Keratinocyte (primary cell): ENCODE measurements at regions not wholly inside any gene's neighbourhood (a gene's known extent, or its start where the extent isn't known, plus 50 kb on each side); places are given as distances from the start of the nearest gene placed in this dataset.
"Not testable (repeated sequence)": the region's sequence is repeated elsewhere in the genome, so short reads cannot be mapped to it uniquely, and the experiment has no call there.

Source experiments
- DNase-seq: peaks from one replicate; pipeline ENCODE4 v3.0.0-alpha.2; 2011; ENCODE audit warnings: low read depth, missing footprints, low spot score
- FAIRE-seq: peaks from 2 replicates; lab custom pipeline; 2011; peaks lifted over from hg19 to GRCh38; lab: Jason Lieb, UNC
- H2AFZ ChIP-seq: 2 replicates; pipeline ENCODE4 v1.6.0; 2012; ENCODE audit warnings: low read length, control low read depth, inconsistent platforms; ENCODE audit not compliant: control insufficient read depth
- H3K27ac ChIP-seq: 2 replicates; pipeline ENCODE4 v1.5.1; 2011; ENCODE audit warnings: low read length; ENCODE audit not compliant: control insufficient read depth, insufficient read depth
- H3K27me3 ChIP-seq: 3 replicates; pipeline ENCODE4 v1.6.0; 2011; ENCODE audit warnings: low read length; ENCODE audit not compliant: control insufficient read depth, insufficient read depth; ENCODE audit errors: extremely low read depth
- H3K36me3 ChIP-seq, 2 experiments: 2 replicates in 1 of 2; 3 replicates in 1 of 2; pipeline ENCODE4 v1.5.1; 2011; ENCODE audit warnings: low read length in 2 of 2, mild to moderate bottlenecking in 1 of 2; ENCODE audit not compliant: control insufficient read depth in 2 of 2, insufficient read depth in 2 of 2; ENCODE audit errors: extremely low read depth in 1 of 2
- H3K4me1 ChIP-seq: 3 replicates; pipeline ENCODE4 v1.5.1; 2011; ENCODE audit warnings: low read length; ENCODE audit not compliant: control insufficient read depth, insufficient read depth; ENCODE audit errors: extremely low read depth
- H3K4me2 ChIP-seq: 3 replicates; pipeline ENCODE4 v1.6.0; 2011; ENCODE audit warnings: low read depth, low read length; ENCODE audit not compliant: control insufficient read depth, insufficient read depth; ENCODE audit errors: extremely low read depth
- H3K4me3 ChIP-seq, 3 experiments: fragments of 200-600 bp in 1 of 3; sonication (generic) in 1 of 3; 2 replicates in 2 of 3; 3 replicates in 1 of 3; pipeline ENCODE4 v1.5.1; 2011 to 2016; ENCODE audit warnings: low read length in 3 of 3, mild to moderate bottlenecking in 3 of 3, control low read depth in 2 of 3, inconsistent platforms in 1 of 3, low read depth in 1 of 3, mixed read lengths in 1 of 3, mixed run types in 1 of 3, moderate library complexity in 1 of 3; ENCODE audit not compliant: control insufficient read depth in 2 of 3, insufficient read depth in 2 of 3; ENCODE audit errors: extremely low read depth in 1 of 3
- H3K79me2 ChIP-seq: 2 replicates; pipeline ENCODE4 v1.6.0; 2012; ENCODE audit warnings: low read length; ENCODE audit not compliant: control insufficient read depth, insufficient read depth
- H3K9ac ChIP-seq: 3 replicates; pipeline ENCODE4 v1.6.0; 2011; ENCODE audit warnings: low read length; ENCODE audit not compliant: control insufficient read depth, insufficient read depth; ENCODE audit errors: extremely low read depth
- H3K9me1 ChIP-seq: 3 replicates; pipeline ENCODE4 v1.6.0; 2011; ENCODE audit warnings: low read length; ENCODE audit not compliant: control insufficient read depth, insufficient read depth; ENCODE audit errors: extremely low read depth
- H3K9me3 ChIP-seq: 2 replicates; pipeline ENCODE4 v1.5.1; 2012; ENCODE audit warnings: low read depth, low read length; ENCODE audit not compliant: control insufficient read depth
- H4K20me1 ChIP-seq: 3 replicates; pipeline ENCODE4 v1.6.0; 2011; ENCODE audit warnings: low read length; ENCODE audit not compliant: control insufficient read depth, insufficient read depth; ENCODE audit errors: extremely low read depth
- dilution Hi-C: fragments of 300-500 bp; cut with MboI; formaldehyde crosslinking; loops from one replicate; pipeline ENCODE4 v1.7.0; 2020; ENCODE audit warnings: low sequenced_read_pairs; ENCODE audit not compliant: extremely low pct_ligation_motif_present
- TF ChIP-seq, protein P1 (sequence below), 3 experiments: IDR thresholded peaks in 1 of 3; conservative IDR thresholded peaks in 1 of 3; optimal IDR thresholded peaks in 1 of 3; 2 replicates in 2 of 3; 3 replicates in 1 of 3; pipeline versions ENCODE3 to v1.5.1; 2011; ENCODE audit warnings: low read length in 3 of 3, mild to moderate bottlenecking in 3 of 3, moderate library complexity in 2 of 3, control low read depth in 1 of 3, inconsistent platforms in 1 of 3; ENCODE audit not compliant: insufficient read depth in 2 of 3; ENCODE audit errors: extremely low read depth in 1 of 3

DNA sequence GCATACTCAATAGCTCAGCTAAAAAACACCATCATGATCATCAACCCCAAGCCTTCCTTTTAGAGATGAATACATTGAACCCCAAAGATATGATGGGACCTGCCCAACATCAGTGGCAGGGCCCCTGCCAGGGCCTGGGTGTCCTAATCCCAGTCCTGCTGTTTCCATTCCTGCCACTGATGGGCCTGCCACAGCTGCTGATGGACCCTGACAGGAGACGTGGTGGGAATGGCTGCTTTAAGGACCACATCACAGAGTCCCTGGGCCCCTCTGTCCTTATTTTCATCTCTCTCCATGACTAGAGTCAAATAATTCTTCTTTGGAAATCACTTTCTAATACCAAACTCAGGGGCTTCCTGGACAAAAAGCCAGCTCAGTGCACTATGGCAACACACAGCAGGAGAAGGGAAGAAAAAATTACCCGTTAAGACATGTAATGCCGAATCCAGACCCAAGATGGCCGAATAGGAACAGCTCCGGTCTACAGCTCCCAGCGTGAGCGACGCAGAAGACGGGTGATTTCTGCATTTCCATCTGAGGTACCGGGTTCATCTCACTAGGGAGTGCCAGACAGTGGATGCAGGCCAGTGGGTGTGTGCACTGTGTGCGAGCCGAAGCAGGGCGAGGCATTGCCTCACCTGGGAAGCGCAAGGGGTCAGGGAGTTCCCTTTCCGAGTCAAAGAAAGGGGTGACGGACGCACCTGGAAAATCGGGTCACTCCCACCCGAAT, 160.6 kb upstream of the THBS1 start:
- H3K27me3 ChIP-seq, DNase-seq, H3K4me1 ChIP-seq, H4K20me1 ChIP-seq, H3K36me3 ChIP-seq, H3K9me3 ChIP-seq, H3K79me2 ChIP-seq, H3K9me1 ChIP-seq, FAIRE-seq, dilution Hi-C loops, H2AFZ ChIP-seq: not testable (repeated sequence)
- Histone ChIP-seq H3K4me3 (peak overlapping the region in 2 of 3 experiments; percentile 22 to 41), H3K9ac (peak overlapping the region; percentile 60), H3K27ac (peak overlapping the region; percentile 58), H3K4me2 (peak overlapping the region; percentile 53)
- TF ChIP-seq, protein P1, sequence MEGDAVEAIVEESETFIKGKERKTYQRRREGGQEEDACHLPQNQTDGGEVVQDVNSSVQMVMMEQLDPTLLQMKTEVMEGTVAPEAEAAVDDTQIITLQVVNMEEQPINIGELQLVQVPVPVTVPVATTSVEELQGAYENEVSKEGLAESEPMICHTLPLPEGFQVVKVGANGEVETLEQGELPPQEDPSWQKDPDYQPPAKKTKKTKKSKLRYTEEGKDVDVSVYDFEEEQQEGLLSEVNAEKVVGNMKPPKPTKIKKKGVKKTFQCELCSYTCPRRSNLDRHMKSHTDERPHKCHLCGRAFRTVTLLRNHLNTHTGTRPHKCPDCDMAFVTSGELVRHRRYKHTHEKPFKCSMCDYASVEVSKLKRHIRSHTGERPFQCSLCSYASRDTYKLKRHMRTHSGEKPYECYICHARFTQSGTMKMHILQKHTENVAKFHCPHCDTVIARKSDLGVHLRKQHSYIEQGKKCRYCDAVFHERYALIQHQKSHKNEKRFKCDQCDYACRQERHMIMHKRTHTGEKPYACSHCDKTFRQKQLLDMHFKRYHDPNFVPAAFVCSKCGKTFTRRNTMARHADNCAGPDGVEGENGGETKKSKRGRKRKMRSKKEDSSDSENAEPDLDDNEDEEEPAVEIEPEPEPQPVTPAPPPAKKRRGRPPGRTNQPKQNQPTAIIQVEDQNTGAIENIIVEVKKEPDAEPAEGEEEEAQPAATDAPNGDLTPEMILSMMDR (optimal IDR thresholded peaks at IDR 0.05 in 1 of 3, IDR thresholded peaks at IDR 0.05 in 1 of 3, conservative IDR thresholded peaks at IDR 0.05 in 1 of 3; ENCODE audit: extremely low read depth in 1 of 3, insufficient read depth in 2 of 3, low read length in 3 of 3) = peak in 1 of 3 experiments; percentile 12

DNA sequence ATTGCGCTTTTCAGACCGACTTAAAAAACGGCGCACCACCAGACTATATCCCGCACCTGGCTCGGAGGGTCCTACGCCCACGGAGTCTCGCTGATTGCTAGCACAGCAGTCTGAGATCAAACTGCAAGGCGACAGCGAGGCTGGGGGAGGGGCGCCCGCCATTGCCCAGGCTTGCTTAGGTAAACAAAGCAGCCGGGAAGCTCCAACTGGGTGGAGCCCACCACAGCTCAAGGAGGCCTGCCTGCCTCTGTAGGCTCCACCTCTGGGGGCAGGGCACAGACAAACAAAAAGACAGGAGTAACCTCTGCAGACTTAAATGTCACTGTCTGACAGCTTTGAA, 160.1 kb upstream of the THBS1 start:
- H3K9ac ChIP-seq, H3K4me2 ChIP-seq, H3K9me1 ChIP-seq, dilution Hi-C loops, H3K36me3 ChIP-seq, H3K27me3 ChIP-seq, FAIRE-seq, H3K79me2 ChIP-seq, DNase-seq, H3K4me1 ChIP-seq, H2AFZ ChIP-seq, H4K20me1 ChIP-seq, H3K9me3 ChIP-seq, H3K4me3 ChIP-seq, H3K27ac ChIP-seq: not testable (repeated sequence)
